ENCODE measurements at regions not wholly inside any gene's neighbourhood (a gene's known extent, or its start where the extent isn't known, plus 50 kb on each side); places are given as distances from the start of the nearest gene placed in this dataset.

DNA sequence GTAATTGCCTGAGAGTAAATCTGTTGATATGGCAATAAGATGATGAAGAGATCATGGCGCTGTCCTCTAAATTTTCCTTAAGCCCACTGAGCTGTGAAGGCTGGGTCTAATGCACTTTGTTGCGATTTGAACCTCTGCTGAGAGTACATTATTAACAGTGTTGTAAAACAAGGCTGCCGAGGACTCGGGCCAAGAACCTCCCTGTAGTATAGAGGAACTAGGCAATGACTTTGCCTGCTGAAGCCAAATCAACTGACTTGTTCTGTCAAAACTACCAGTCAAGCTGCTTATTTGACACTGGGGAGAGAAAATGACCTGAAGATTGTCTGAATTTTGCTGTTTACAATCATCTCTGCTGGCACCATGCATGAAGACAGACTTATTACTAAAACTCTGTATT, 1154.7 kb downstream of the DTWD2 start:
- no peak for DNase-seq (ENCODE audit: low spot score)
- Mint-ChIP-seq H3K27me3 (ENCODE audit: insufficient read depth, low read depth) (no peaks in the 10 kb centered on the region), H3K4me1 (no peaks in the 10 kb centered on the region), H3K4me3 (no peak overlapping the region), H3K36me3 (peaks cover 3% of the 10 kb centered on the region), H3K27ac (no peak overlapping the region), H3K9me3 (peaks cover 4% of the 10 kb centered on the region)
- Histone ChIP-seq H2AFZ (replicated peaks) (no peak overlapping the region), H3K9me3 (ENCODE audit: low read depth) (no peaks in the 10 kb centered on the region), H3K9ac (no peak overlapping the region), H3K36me3 (no peaks in the 10 kb centered on the region), H4K20me1 (ENCODE audit: low read depth) (no peaks in the 10 kb centered on the region), H3F3A (ENCODE audit: low read depth) (no peaks in the 10 kb centered on the region), H3K27ac (no peak overlapping the region), H3K4me3 (no peak overlapping the region), H3K4me1 (no peaks in the 10 kb centered on the region), H3K27me3 (no peaks in the 10 kb centered on the region), H3K79me2 (ENCODE audit: low read depth) (no peaks in the 10 kb centered on the region), H3K4me2 (no peak overlapping the region)
- no peak for TF ChIP-seq CTCF (IDR thresholded peaks at IDR 0.05)
- TF ChIP-seq EZH2 (IDR thresholded peaks at IDR 0.05) = no peak
- no peak for TF ChIP-seq EZH2phosphoT487 (IDR thresholded peaks at IDR 0.05)

DNA sequence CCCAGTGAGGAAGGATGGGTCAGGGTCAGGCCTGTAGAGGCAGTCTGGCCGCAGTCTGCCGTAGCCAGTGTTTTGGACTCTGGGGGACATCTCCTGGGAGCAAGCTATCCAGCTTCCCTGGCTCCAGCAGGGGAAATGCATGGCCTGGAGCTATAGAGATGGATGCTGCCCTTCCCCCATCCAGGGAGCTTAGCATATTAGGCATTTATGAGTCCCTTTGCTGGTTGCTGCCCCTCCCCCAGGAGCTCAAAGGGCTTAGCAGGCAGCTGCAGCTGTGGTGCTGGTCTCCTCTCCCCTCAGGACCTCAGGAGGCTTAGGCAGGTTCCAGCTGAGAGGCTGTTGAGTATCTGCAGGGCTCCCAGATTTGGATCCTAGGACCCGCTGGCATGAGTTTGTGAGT, 1158.7 kb downstream of the DTWD2 start:
- Histone ChIP-seq H3K4me2 (no peak overlapping the region), H3F3A (ENCODE audit: low read depth) (no peaks in the 10 kb centered on the region), H3K4me3 (no peak overlapping the region), H2AFZ (replicated peaks) (no peak overlapping the region), H3K9me3 (ENCODE audit: low read depth) (no peaks in the 10 kb centered on the region), H4K20me1 (ENCODE audit: low read depth) (no peaks in the 10 kb centered on the region), H3K79me2 (ENCODE audit: low read depth) (no peaks in the 10 kb centered on the region), H3K9ac (no peak overlapping the region), H3K4me1 (no peaks in the 10 kb centered on the region), H3K27ac (no peak overlapping the region), H3K27me3 (no peaks in the 10 kb centered on the region), H3K36me3 (no peaks in the 10 kb centered on the region)
- no peak overlapping the region for H3K27ac Mint-ChIP-seq
- no peak overlapping the region for H3K4me3 Mint-ChIP-seq
- H3K4me1 Mint-ChIP-seq = peaks cover 2% of the 10 kb centered on the region
- peak; percentile 9 for DNase-seq (ENCODE audit: low spot score)
- peaks cover 3% of the 10 kb centered on the region for H3K36me3 Mint-ChIP-seq
- TF ChIP-seq EZH2phosphoT487 (IDR thresholded peaks at IDR 0.05) (no peak), EZH2 (IDR thresholded peaks at IDR 0.05) (no peak), CTCF (IDR thresholded peaks at IDR 0.05) (no peak)
- peaks cover 13% of the 10 kb centered on the region for H3K9me3 Mint-ChIP-seq
- H3K27me3 Mint-ChIP-seq (ENCODE audit: insufficient read depth, low read depth) = no peaks in the 10 kb centered on the region

- Histone ChIP-seq H3K9ac (no peak overlapping the region), H3K4me2 (no peak overlapping the region), H3K36me3 (no peaks in the 10 kb centered on the region), H4K20me1 (ENCODE audit: low read depth) (no peaks in the 10 kb centered on the region), H3K79me2 (ENCODE audit: low read depth) (no peaks in the 10 kb centered on the region), H3K27me3 (no peaks in the 10 kb centered on the region), H3K9me3 (ENCODE audit: low read depth) (no peaks in the 10 kb centered on the region), H3F3A (ENCODE audit: low read depth) (no peaks in the 10 kb centered on the region), H3K27ac (no peak overlapping the region), H3K4me1 (no peaks in the 10 kb centered on the region), H2AFZ (replicated peaks) (no peak overlapping the region), H3K4me3 (no peak overlapping the region)
- TF ChIP-seq EZH2phosphoT487 (IDR thresholded peaks at IDR 0.05) (no peak), EZH2 (IDR thresholded peaks at IDR 0.05) (no peak), CTCF (IDR thresholded peaks at IDR 0.05) (no peak)
- Mint-ChIP-seq H3K27ac (no peak overlapping the region), H3K4me1 (no peaks in the 10 kb centered on the region), H3K9me3 (peaks cover 6% of the 10 kb centered on the region), H3K36me3 (no peaks in the 10 kb centered on the region), H3K27me3 (ENCODE audit: insufficient read depth, low read depth) (no peaks in the 10 kb centered on the region), H3K4me3 (no peak overlapping the region)
- no peak for DNase-seq (ENCODE audit: low spot score)
Observed at GRCh38 chr5:117813850-117814249, 1174.5 kb downstream of the DTWD2 start.

GRCh38 chr5:117812861-117813260, 1175.5 kb downstream of the DTWD2 start:
- no peak overlapping the region for H2AFZ ChIP-seq (replicated peaks)
- no peak overlapping the region for H3K4me2 ChIP-seq
- H3K27me3 ChIP-seq = no peaks in the 10 kb centered on the region
- H3K4me3 ChIP-seq = no peak overlapping the region
- no peaks in the 10 kb centered on the region for H3K4me1 Mint-ChIP-seq
- H4K20me1 ChIP-seq (ENCODE audit: low read depth) = no peaks in the 10 kb centered on the region
- H3K27ac Mint-ChIP-seq = no peak overlapping the region
- DNase-seq (ENCODE audit: low spot score) = no peak
- H3K9me3 ChIP-seq (ENCODE audit: low read depth) = no peaks in the 10 kb centered on the region
- H3K79me2 ChIP-seq (ENCODE audit: low read depth) = no peaks in the 10 kb centered on the region
- H3K36me3 ChIP-seq = no peaks in the 10 kb centered on the region
- H3K27ac ChIP-seq = no peak overlapping the region
- H3K27me3 Mint-ChIP-seq (ENCODE audit: insufficient read depth, low read depth) = no peaks in the 10 kb centered on the region
- H3K4me1 ChIP-seq = no peaks in the 10 kb centered on the region
- peaks cover 6% of the 10 kb centered on the region for H3K9me3 Mint-ChIP-seq
- TF ChIP-seq EZH2 (IDR thresholded peaks at IDR 0.05) (no peak), CTCF (IDR thresholded peaks at IDR 0.05) (no peak), EZH2phosphoT487 (IDR thresholded peaks at IDR 0.05) (no peak)
- no peak overlapping the region for H3K4me3 Mint-ChIP-seq
- no peaks in the 10 kb centered on the region for H3K36me3 Mint-ChIP-seq
- H3K9ac ChIP-seq = no peak overlapping the region
- no peaks in the 10 kb centered on the region for H3F3A ChIP-seq (ENCODE audit: low read depth)

All from neural progenitor cell (in vitro differentiated cells).